ENCODE measurements at regions not wholly inside any gene's neighbourhood (a gene's known extent, or its start where the extent isn't known, plus 50 kb on each side); places are given as distances from the start of the nearest gene placed in this dataset.

- H3K9me3 ChIP-seq (ENCODE audit: control insufficient read depth, insufficient read depth, low read length) = no peaks in the 10 kb centered on the region
- H3F3A ChIP-seq (ENCODE audit: control insufficient read depth, insufficient read depth) = peaks cover 5% of the 10 kb centered on the region; the same call in 1 of the 2 replicates
- TF ChIP-seq EZH2phosphoT487 (IDR thresholded peaks at IDR 0.05; ENCODE audit: borderline replicate concordance, low read length) (no peak), CTCF (IDR thresholded peaks at IDR 0.05; ENCODE audit: low read depth, low read length, poor library complexity, severe bottlenecking) (no peak)
- H3K4me2 ChIP-seq (ENCODE audit: low read length) = peak overlapping the region; percentile 60; the same call in 1 of the 2 replicates
- H3K36me3 ChIP-seq (ENCODE audit: control insufficient read depth, low read length) = no peaks in the 10 kb centered on the region
- H3K9me2 ChIP-seq (replicated peaks; ENCODE audit: control insufficient read depth, low read length) = no peaks in the 10 kb centered on the region
- H3K4me1 ChIP-seq (ENCODE audit: control insufficient read depth, low read length) = peaks cover 54% of the 10 kb centered on the region
- H4K20me1 ChIP-seq (ENCODE audit: control insufficient read depth, insufficient read depth, low read depth, low read length) = no peaks in the 10 kb centered on the region
- H3K27ac ChIP-seq (ENCODE audit: low read depth, low read length) = no peak overlapping the region
- no peaks in the 10 kb centered on the region for H3K79me2 ChIP-seq (ENCODE audit: control insufficient read depth, low read length)
- no peak overlapping the region for H3K4me3 ChIP-seq (ENCODE audit: low read length)
- H3K27me3 ChIP-seq (ENCODE audit: control insufficient read depth, low read length) = no peaks in the 10 kb centered on the region
Measured at GRCh38 chr2:43123981-43124686, 102.3 kb downstream of the ZFP36L2 start.

- TF ChIP-seq CTCF (IDR thresholded peaks at IDR 0.05; ENCODE audit: low read depth, low read length, poor library complexity, severe bottlenecking) (no peak), EZH2phosphoT487 (IDR thresholded peaks at IDR 0.05; ENCODE audit: borderline replicate concordance, low read length) (no peak)
- Histone ChIP-seq H4K20me1 (ENCODE audit: control insufficient read depth, insufficient read depth, low read depth, low read length) (no peaks in the 10 kb centered on the region), H3K9me3 (ENCODE audit: control insufficient read depth, insufficient read depth, low read length) (no peaks in the 10 kb centered on the region), H3K79me2 (ENCODE audit: control insufficient read depth, low read length) (no peaks in the 10 kb centered on the region), H3K4me1 (ENCODE audit: control insufficient read depth, low read length) (peaks cover 48% of the 10 kb centered on the region), H3K4me2 (ENCODE audit: low read length) (no peak overlapping the region), H3K27me3 (ENCODE audit: control insufficient read depth, low read length) (no peaks in the 10 kb centered on the region), H3K9me2 (replicated peaks; ENCODE audit: control insufficient read depth, low read length) (no peaks in the 10 kb centered on the region), H3K27ac (ENCODE audit: low read depth, low read length) (no peak overlapping the region), H3K4me3 (ENCODE audit: low read length) (no peak overlapping the region), H3K36me3 (ENCODE audit: control insufficient read depth, low read length) (no peaks in the 10 kb centered on the region), H3F3A (ENCODE audit: control insufficient read depth, insufficient read depth) (peaks cover 5% of the 10 kb centered on the region; the same call in 1 of the 2 replicates)
Measured at GRCh38 chr2:43123486-43123885, 102.9 kb downstream of the ZFP36L2 start.

GRCh38 chr2:43123028-43123427, 103.4 kb downstream of the ZFP36L2 start:
- Histone ChIP-seq H3K79me2 (ENCODE audit: control insufficient read depth, low read length) (no peaks in the 10 kb centered on the region), H3K4me1 (ENCODE audit: control insufficient read depth, low read length) (peaks cover 43% of the 10 kb centered on the region)

More at GRCh38 chr2:43123028-43123427, 103.4 kb downstream of the ZFP36L2 start:
- Histone ChIP-seq H3K9me3 (ENCODE audit: control insufficient read depth, insufficient read depth, low read length) (no peaks in the 10 kb centered on the region), H3K36me3 (ENCODE audit: control insufficient read depth, low read length) (no peaks in the 10 kb centered on the region), H3K9me2 (replicated peaks; ENCODE audit: control insufficient read depth, low read length) (no peaks in the 10 kb centered on the region), H3F3A (ENCODE audit: control insufficient read depth, insufficient read depth) (0 out of 2 replicates have a peak, but pooled peaks cover 5% of the 10 kb centered on the region), H3K27me3 (ENCODE audit: control insufficient read depth, low read length) (no peaks in the 10 kb centered on the region), H3K4me3 (ENCODE audit: low read length) (no peak overlapping the region), H4K20me1 (ENCODE audit: control insufficient read depth, insufficient read depth, low read depth, low read length) (no peaks in the 10 kb centered on the region), H3K4me2 (ENCODE audit: low read length) (no peak overlapping the region), H3K27ac (ENCODE audit: low read depth, low read length) (no peak overlapping the region)
- no peak for TF ChIP-seq CTCF (IDR thresholded peaks at IDR 0.05; ENCODE audit: low read depth, low read length, poor library complexity, severe bottlenecking)
- no peak for TF ChIP-seq EZH2phosphoT487 (IDR thresholded peaks at IDR 0.05; ENCODE audit: borderline replicate concordance, low read length)
